ENCODE measurements at regions not wholly inside any gene's neighbourhood (a gene's known extent, or its start where the extent isn't known, plus 50 kb on each side); places are given as distances from the start of the nearest gene placed in this dataset.
A peak's percentile ranks its signal among the peaks of the same experiment; 100 is the strongest.

GRCh38 chr11:129324533-129325175 lies 51.0 kb upstream of the BARX2 start:
- H3K4me3 ChIP-seq (ENCODE audit: low read length in 2 of 2): peak overlapping the region; percentile 30 to 41

GRCh38 chr11:129323896-129324502 lies 51.6 kb upstream of the BARX2 start:
- no peaks in the 10 kb centered on the region for H3K9me3 ChIP-seq (ENCODE audit: control insufficient read depth in 2 of 2, low read length in 2 of 2)
- H3K27me3 ChIP-seq (ENCODE audit: control insufficient read depth in 2 of 2, insufficient read depth in 2 of 2, low read length in 2 of 2): peaks cover 0 to 2% of the 10 kb centered on the region in 2 donors
- H3K4me1 ChIP-seq (ENCODE audit: control insufficient read depth in 2 of 2, insufficient read depth in 2 of 2, low read length in 2 of 2): peaks cover 13 to 30% of the 10 kb centered on the region in 2 donors
- peak overlapping the region; percentile 56 to 69 for H3K27ac ChIP-seq (ENCODE audit: low read depth in 2 of 2, low read length in 2 of 2)
- peak overlapping the region; percentile 30 to 41 for H3K4me3 ChIP-seq (ENCODE audit: low read length in 2 of 2)
- H3K36me3 ChIP-seq (ENCODE audit: control insufficient read depth in 2 of 2, insufficient read depth in 2 of 2, low read length in 2 of 2): no peaks in the 10 kb centered on the region
- peak overlapping the region; percentile 24 to 44 for H3K9ac ChIP-seq (ENCODE audit: low read depth in 1 of 2, low read length in 2 of 2)

More at GRCh38 chr11:129324533-129325175, 51.0 kb upstream of the BARX2 start:
- Histone ChIP-seq H3K9ac (ENCODE audit: low read depth in 1 of 2, low read length in 2 of 2) (peak overlapping the region; percentile 24 to 44), H3K27me3 (ENCODE audit: control insufficient read depth in 2 of 2, insufficient read depth in 2 of 2, low read length in 2 of 2) (peaks cover 0 to 2% of the 10 kb centered on the region in 2 donors), H3K27ac (ENCODE audit: low read depth in 2 of 2, low read length in 2 of 2) (peak overlapping the region; percentile 56 to 69), H3K36me3 (ENCODE audit: control insufficient read depth in 2 of 2, insufficient read depth in 2 of 2, low read length in 2 of 2) (no peaks in the 10 kb centered on the region), H3K4me1 (ENCODE audit: control insufficient read depth in 2 of 2, insufficient read depth in 2 of 2, low read length in 2 of 2) (peaks cover 13 to 30% of the 10 kb centered on the region in 2 donors), H3K9me3 (ENCODE audit: control insufficient read depth in 2 of 2, low read length in 2 of 2) (no peaks in the 10 kb centered on the region)

GRCh38 chr11:129322941-129323340 lies 52.7 kb upstream of the BARX2 start:
- Histone ChIP-seq H3K4me3 (ENCODE audit: low read length in 2 of 2) (no peak overlapping the region), H3K9ac (ENCODE audit: low read depth in 1 of 2, low read length in 2 of 2) (no peak overlapping the region), H3K4me1 (ENCODE audit: control insufficient read depth in 2 of 2, insufficient read depth in 2 of 2, low read length in 2 of 2) (peaks cover 13 to 31% of the 10 kb centered on the region in 2 donors), H3K9me3 (ENCODE audit: control insufficient read depth in 2 of 2, low read length in 2 of 2) (no peaks in the 10 kb centered on the region), H3K36me3 (ENCODE audit: control insufficient read depth in 2 of 2, insufficient read depth in 2 of 2, low read length in 2 of 2) (no peaks in the 10 kb centered on the region), H3K27me3 (ENCODE audit: control insufficient read depth in 2 of 2, insufficient read depth in 2 of 2, low read length in 2 of 2) (peaks cover 0 to 2% of the 10 kb centered on the region in 2 donors), H3K27ac (ENCODE audit: low read depth in 2 of 2, low read length in 2 of 2) (no peak overlapping the region)

- Histone ChIP-seq H3K4me3 (ENCODE audit: low read length in 2 of 2) (no peak overlapping the region), H3K36me3 (ENCODE audit: control insufficient read depth in 2 of 2, insufficient read depth in 2 of 2, low read length in 2 of 2) (no peaks in the 10 kb centered on the region), H3K27me3 (ENCODE audit: control insufficient read depth in 2 of 2, insufficient read depth in 2 of 2, low read length in 2 of 2) (peaks cover 0 to 2% of the 10 kb centered on the region in 2 donors), H3K4me1 (ENCODE audit: control insufficient read depth in 2 of 2, insufficient read depth in 2 of 2, low read length in 2 of 2) (peaks cover 26 to 44% of the 10 kb centered on the region in 2 donors), H3K9me3 (ENCODE audit: control insufficient read depth in 2 of 2, low read length in 2 of 2) (no peaks in the 10 kb centered on the region), H3K27ac (ENCODE audit: low read depth in 2 of 2, low read length in 2 of 2) (no peak overlapping the region), H3K9ac (ENCODE audit: low read depth in 1 of 2, low read length in 2 of 2) (no peak overlapping the region)
Observed at GRCh38 chr11:129321076-129321475, 54.6 kb upstream of the BARX2 start.

GRCh38 chr11:129320494-129320893 lies 55.2 kb upstream of the BARX2 start:
- Histone ChIP-seq H3K27me3 (ENCODE audit: control insufficient read depth in 2 of 2, insufficient read depth in 2 of 2, low read length in 2 of 2) (peaks cover 0 to 2% of the 10 kb centered on the region in 2 donors), H3K4me3 (ENCODE audit: low read length in 2 of 2) (no peak overlapping the region), H3K9ac (ENCODE audit: low read depth in 1 of 2, low read length in 2 of 2) (no peak overlapping the region), H3K36me3 (ENCODE audit: control insufficient read depth in 2 of 2, insufficient read depth in 2 of 2, low read length in 2 of 2) (no peaks in the 10 kb centered on the region), H3K4me1 (ENCODE audit: control insufficient read depth in 2 of 2, insufficient read depth in 2 of 2, low read length in 2 of 2) (peaks cover 31 to 50% of the 10 kb centered on the region in 2 donors), H3K27ac (ENCODE audit: low read depth in 2 of 2, low read length in 2 of 2) (no peak overlapping the region), H3K9me3 (ENCODE audit: control insufficient read depth in 2 of 2, low read length in 2 of 2) (no peaks in the 10 kb centered on the region)

- Histone ChIP-seq H3K27ac (ENCODE audit: low read depth in 2 of 2, low read length in 2 of 2) (no peak overlapping the region), H3K9me3 (ENCODE audit: control insufficient read depth in 2 of 2, low read length in 2 of 2) (no peaks in the 10 kb centered on the region), H3K4me3 (ENCODE audit: low read length in 2 of 2) (no peak overlapping the region), H3K27me3 (ENCODE audit: control insufficient read depth in 2 of 2, insufficient read depth in 2 of 2, low read length in 2 of 2) (peaks cover 0 to 2% of the 10 kb centered on the region in 2 donors), H3K36me3 (ENCODE audit: control insufficient read depth in 2 of 2, insufficient read depth in 2 of 2, low read length in 2 of 2) (no peaks in the 10 kb centered on the region), H3K9ac (ENCODE audit: low read depth in 1 of 2, low read length in 2 of 2) (no peak overlapping the region), H3K4me1 (ENCODE audit: control insufficient read depth in 2 of 2, insufficient read depth in 2 of 2, low read length in 2 of 2) (peaks cover 33 to 54% of the 10 kb centered on the region in 2 donors)
Observed at GRCh38 chr11:129319751-129320150, 55.9 kb upstream of the BARX2 start.

GRCh38 chr11:129319201-129319600 lies 56.4 kb upstream of the BARX2 start:
- Histone ChIP-seq H3K27ac (ENCODE audit: low read depth in 2 of 2, low read length in 2 of 2) (no peak overlapping the region), H3K4me1 (ENCODE audit: control insufficient read depth in 2 of 2, insufficient read depth in 2 of 2, low read length in 2 of 2) (peaks cover 28 to 49% of the 10 kb centered on the region in 2 donors), H3K9me3 (ENCODE audit: control insufficient read depth in 2 of 2, low read length in 2 of 2) (no peaks in the 10 kb centered on the region), H3K9ac (ENCODE audit: low read depth in 1 of 2, low read length in 2 of 2) (no peak overlapping the region), H3K27me3 (ENCODE audit: control insufficient read depth in 2 of 2, insufficient read depth in 2 of 2, low read length in 2 of 2) (peaks cover 0 to 2% of the 10 kb centered on the region in 2 donors), H3K4me3 (ENCODE audit: low read length in 2 of 2) (no peak overlapping the region), H3K36me3 (ENCODE audit: control insufficient read depth in 2 of 2, insufficient read depth in 2 of 2, low read length in 2 of 2) (no peaks in the 10 kb centered on the region)

- Histone ChIP-seq H3K36me3 (ENCODE audit: control insufficient read depth in 2 of 2, insufficient read depth in 2 of 2, low read length in 2 of 2) (no peaks in the 10 kb centered on the region), H3K4me3 (ENCODE audit: low read length in 2 of 2) (no peak overlapping the region), H3K9me3 (ENCODE audit: control insufficient read depth in 2 of 2, low read length in 2 of 2) (no peaks in the 10 kb centered on the region), H3K9ac (ENCODE audit: low read depth in 1 of 2, low read length in 2 of 2) (peak overlapping the region in 1 of 2 donors; percentile 3), H3K4me1 (ENCODE audit: control insufficient read depth in 2 of 2, insufficient read depth in 2 of 2, low read length in 2 of 2) (peaks cover 23 to 43% of the 10 kb centered on the region in 2 donors), H3K27me3 (ENCODE audit: control insufficient read depth in 2 of 2, insufficient read depth in 2 of 2, low read length in 2 of 2) (no peaks in the 10 kb centered on the region), H3K27ac (ENCODE audit: low read depth in 2 of 2, low read length in 2 of 2) (peak overlapping the region; percentile 17 to 85)
Observed at GRCh38 chr11:129317571-129317970, 58.1 kb upstream of the BARX2 start.

GRCh38 chr11:129316781-129317180 lies 58.9 kb upstream of the BARX2 start:
- Histone ChIP-seq H3K4me1 (ENCODE audit: control insufficient read depth in 2 of 2, insufficient read depth in 2 of 2, low read length in 2 of 2) (peaks cover 23 to 43% of the 10 kb centered on the region in 2 donors), H3K4me3 (ENCODE audit: low read length in 2 of 2) (no peak overlapping the region), H3K9me3 (ENCODE audit: control insufficient read depth in 2 of 2, low read length in 2 of 2) (no peaks in the 10 kb centered on the region), H3K36me3 (ENCODE audit: control insufficient read depth in 2 of 2, insufficient read depth in 2 of 2, low read length in 2 of 2) (no peaks in the 10 kb centered on the region), H3K27me3 (ENCODE audit: control insufficient read depth in 2 of 2, insufficient read depth in 2 of 2, low read length in 2 of 2) (no peaks in the 10 kb centered on the region), H3K9ac (ENCODE audit: low read depth in 1 of 2, low read length in 2 of 2) (no peak overlapping the region), H3K27ac (ENCODE audit: low read depth in 2 of 2, low read length in 2 of 2) (peak overlapping the region in 1 of 2 donors; percentile 85)

- Histone ChIP-seq H3K36me3 (ENCODE audit: control insufficient read depth in 2 of 2, insufficient read depth in 2 of 2, low read length in 2 of 2) (no peaks in the 10 kb centered on the region), H3K4me3 (ENCODE audit: low read length in 2 of 2) (peak overlapping the region in 1 of 2 donors; percentile 15), H3K4me1 (ENCODE audit: control insufficient read depth in 2 of 2, insufficient read depth in 2 of 2, low read length in 2 of 2) (peaks cover 23 to 39% of the 10 kb centered on the region in 2 donors), H3K27me3 (ENCODE audit: control insufficient read depth in 2 of 2, insufficient read depth in 2 of 2, low read length in 2 of 2) (no peaks in the 10 kb centered on the region), H3K9ac (ENCODE audit: low read depth in 1 of 2, low read length in 2 of 2) (peak overlapping the region in 1 of 2 donors; percentile 52), H3K27ac (ENCODE audit: low read depth in 2 of 2, low read length in 2 of 2) (peak overlapping the region; percentile 57 to 85), H3K9me3 (ENCODE audit: control insufficient read depth in 2 of 2, low read length in 2 of 2) (no peaks in the 10 kb centered on the region)
Observed at GRCh38 chr11:129315781-129316579, 59.7 kb upstream of the BARX2 start.

All from mucosa of rectum (tissue), 2 donors.